Adrenal gland (tissue), 9 donors: ENCODE measurements at regions not wholly inside any gene's neighbourhood (a gene's known extent, or its start where the extent isn't known, plus 50 kb on each side); places are given as distances from the start of the nearest gene placed in this dataset.

Source experiments
- DNase-seq, 7 donors: peaks; one replicate each; pipeline ENCODE4 v3.0.0-alpha.2; 2019 to 2020
- H3K27ac ChIP-seq, 5 donors: fragments of 200-600 bp; sonication (generic) in 4 of 5; 1 replicate in 3 of 5; 2 replicates in 2 of 5; pipeline versions ENCODE4 v1.5.1 to v1.8.0; 2016 to 2020; ENCODE audit warnings: mild to moderate bottlenecking in 1 of 5
- H3K27me3 ChIP-seq: fragments of 200-600 bp; 2 replicates; pipeline ENCODE4 v1.8.0; 2021
- H3K36me3 ChIP-seq, 2 donors: fragments of 200-600 bp; replicated peaks in 1 of 2; 1 replicate in 1 of 2; 2 replicates in 1 of 2; pipeline versions ENCODE4 v1.5.1 to v1.8.0; 2018 to 2022
- H3K4me1 ChIP-seq, 2 donors: fragments of 200-600 bp; replicated peaks in 1 of 2; 1 replicate in 1 of 2; 2 replicates in 1 of 2; pipeline versions ENCODE4 v1.5.1 to v1.8.0; 2018 to 2021
- H3K4me3 ChIP-seq, 4 donors: fragments of 200-600 bp; sonication (generic) in 3 of 4; one replicate each; pipeline ENCODE4 v1.5.1; 2016 to 2018
- H3K9me3 ChIP-seq, 3 donors: fragments of 200-600 bp; sonication (generic) in 1 of 3; replicated peaks in 1 of 3; 1 replicate in 2 of 3; 2 replicates in 1 of 3; pipeline versions ENCODE4 v1.5.1 to v1.8.0; 2016 to 2021
- CTCF ChIP-seq, 6 experiments: fragments of 450-650 bp in 4 of 6; fragments of 200-600 bp in 2 of 6; sonication (generic) in 1 of 6; IDR thresholded peaks; 1 replicate in 5 of 6; 2 replicates in 1 of 6; pipeline versions ENCODE4 v1.5.1 to v1.8.0; 2016 to 2021; ENCODE audit warnings: antibody characterized with exemption in 6 of 6, mild to moderate bottlenecking in 2 of 6, moderate library complexity in 1 of 6
- POLR2A ChIP-seq, 2 donors: fragments of 450-650 bp; IDR thresholded peaks; one replicate each; pipeline ENCODE4 v1.6.1; 2017; ENCODE audit warnings: antibody characterized with exemption in 2 of 2, mild to moderate bottlenecking in 2 of 2, moderate library complexity in 1 of 2
- WGBS, 4 donors: extraction: QIAGEN DNeasy Blood & Tissue Kit in 2 of 4; methylation state at CpG; one replicate each; pipeline versions ENCODE4 v1.1.5 to v1.1.7; 2013 to 2017; 5-methylcytosine and 5-hydroxymethylcytosine counted together
- intact Hi-C, 2 donors: fragments of 100-400 bp; cut with DNase I; formaldehyde crosslinking; loops; one replicate each; pipeline versions ENCODE4 v1.14.1 to v1.15.0; 2022 to 2023
- donor health status: healthy with polysubstance abuse.
- donor health status: Bipolar disorder and iron deficiency.
- donor health status: DM: yes; HTN: yes; CAD: no.
- donor health status: DM: no; HTN: no; CAD: no.
- donor health status: DM: no; HTN: no; CAD: no.

GRCh38 chr5:124245276-124245675 lies 501.2 kb downstream of the ZNF608 start:
- peaks cover 0 to 8% (median 0%) of the 10 kb centered on the region in 3 donors for H3K9me3 ChIP-seq
- H3K4me3 ChIP-seq: no peak overlapping the region
- TF ChIP-seq POLR2A (IDR thresholded peaks at IDR 0.05) (no peak), CTCF (IDR thresholded peaks at IDR 0.05) (no peak)
- H3K27ac ChIP-seq: no peak overlapping the region
- intact Hi-C loops: no loop called here
- H3K27me3 ChIP-seq: no peaks in the 10 kb centered on the region
- H3K4me1 ChIP-seq: no peaks in the 10 kb centered on the region
- H3K36me3 ChIP-seq: no peaks in the 10 kb centered on the region
- no peak for DNase-seq

- 77 to 95% (median 85%) methylated on average over 1 of the region's 1 CpG for WGBS, 4 donors
- no peak for DNase-seq
- Histone ChIP-seq H3K36me3 (no peaks in the 10 kb centered on the region), H3K4me3 (no peak overlapping the region), H3K27me3 (no peaks in the 10 kb centered on the region), H3K27ac (no peak overlapping the region), H3K4me1 (no peaks in the 10 kb centered on the region), H3K9me3 (no peaks in the 10 kb centered on the region)
- intact Hi-C loops: no loop called here
- no peak for TF ChIP-seq CTCF (IDR thresholded peaks at IDR 0.05)
- TF ChIP-seq POLR2A (IDR thresholded peaks at IDR 0.05): no peak
Measured at GRCh38 chr5:124240732-124241131, 505.7 kb downstream of the ZNF608 start.

- no peak for DNase-seq
- Histone ChIP-seq H3K36me3 (no peaks in the 10 kb centered on the region), H3K4me1 (no peaks in the 10 kb centered on the region), H3K27ac (no peak overlapping the region), H3K9me3 (no peaks in the 10 kb centered on the region), H3K27me3 (no peaks in the 10 kb centered on the region), H3K4me3 (no peak overlapping the region)
- WGBS, 4 donors: 86 to 94% (median 88%) methylated on average over 3 of the region's 3 CpGs
- TF ChIP-seq POLR2A (IDR thresholded peaks at IDR 0.05): no peak
- TF ChIP-seq CTCF (IDR thresholded peaks at IDR 0.05): no peak
- intact Hi-C loops: no loop called here
Measured at GRCh38 chr5:124239572-124239971, 506.9 kb downstream of the ZNF608 start.

GRCh38 chr5:124238350-124238749 lies 508.1 kb downstream of the ZNF608 start:
- Histone ChIP-seq H3K27ac (no peak overlapping the region), H3K36me3 (no peaks in the 10 kb centered on the region), H3K4me3 (no peak overlapping the region), H3K4me1 (no peaks in the 10 kb centered on the region), H3K27me3 (no peaks in the 10 kb centered on the region), H3K9me3 (no peaks in the 10 kb centered on the region)
- no peak for DNase-seq
- 84 to 92% (median 89%) methylated on average over 6 of the region's 6 CpGs for WGBS, 4 donors
- intact Hi-C loops: no loop called here
- TF ChIP-seq POLR2A (IDR thresholded peaks at IDR 0.05) (no peak), CTCF (IDR thresholded peaks at IDR 0.05) (no peak)
